ENCODE measurements at regions not wholly inside any gene's neighbourhood (a gene's known extent, or its start where the extent isn't known, plus 50 kb on each side); places are given as distances from the start of the nearest gene placed in this dataset.
"Not testable (repeated sequence)": the region's sequence is repeated elsewhere in the genome, so short reads cannot be mapped to it uniquely, and the experiment has no call there.

DNA sequence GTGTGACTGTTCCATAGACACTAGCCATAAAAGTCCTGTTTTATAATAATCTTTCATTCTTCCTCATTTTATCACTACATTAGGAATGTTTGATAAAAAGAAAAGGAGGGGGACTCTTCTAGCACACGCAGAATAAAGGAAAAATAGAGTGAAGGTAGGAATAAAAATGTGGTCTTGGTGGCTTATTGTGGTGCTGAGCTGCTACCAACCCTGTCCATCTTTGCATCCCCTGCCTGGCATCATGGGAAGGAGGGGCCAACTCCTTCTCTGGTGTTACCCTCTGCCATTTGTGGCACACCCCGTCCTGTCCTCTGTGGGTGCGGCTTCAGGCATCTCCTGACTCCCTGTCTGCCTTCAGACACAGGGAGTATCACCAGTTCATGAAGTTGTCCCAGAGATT is 104.9 kb upstream of the ZNF536 start:
- no peak for DNase-seq (ENCODE audit: low read depth)

- no peak for DNase-seq (ENCODE audit: low read depth)
These were observed 103.6 kb upstream of the ZNF536 start for GRCh38 chr19:30268601-30269000.

- DNase-seq (ENCODE audit: low read depth): no peak
These were observed 102.5 kb upstream of the ZNF536 start for GRCh38 chr19:30269638-30270037.

DNA sequence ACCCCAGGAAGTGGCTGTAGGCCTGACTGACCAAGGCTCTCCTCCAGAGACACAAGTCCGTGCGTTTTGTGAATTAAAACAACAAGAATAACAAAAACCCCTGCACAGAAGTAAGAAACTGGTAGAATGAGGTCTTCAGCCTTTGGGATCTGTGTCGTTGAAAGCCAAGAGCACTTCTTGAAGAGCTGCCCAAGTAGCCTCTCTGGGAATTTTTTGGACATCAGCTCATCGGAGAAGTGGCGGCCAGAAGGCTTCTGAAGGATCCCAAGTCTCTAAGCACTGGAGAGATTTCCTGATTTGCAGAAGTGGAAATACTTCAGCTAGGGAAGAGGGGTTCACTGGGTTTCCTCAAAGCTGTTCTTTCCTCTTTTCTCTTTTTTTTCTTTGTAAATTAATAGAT is 100.4 kb upstream of the ZNF536 start:
- no peak for DNase-seq (ENCODE audit: low read depth)

DNA sequence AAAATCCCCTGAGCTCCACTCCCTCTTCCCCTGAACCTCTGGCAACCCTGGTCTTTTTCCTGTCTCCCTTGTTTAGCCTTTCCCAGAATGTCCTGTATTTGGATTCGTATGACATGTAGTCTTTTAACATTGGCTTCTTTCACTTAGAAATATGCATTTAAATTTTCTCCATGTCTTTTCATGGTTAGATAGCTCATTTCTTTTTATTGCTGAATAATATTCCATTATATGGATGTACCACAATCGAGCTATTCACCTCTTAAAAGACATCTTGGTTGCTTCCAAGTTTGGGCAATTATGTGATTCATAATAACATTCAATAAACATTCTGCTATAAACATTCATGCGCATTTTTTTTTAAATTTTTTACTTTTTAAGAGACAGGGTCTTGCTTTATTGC is 99.6 kb upstream of the ZNF536 start:
- DNase-seq (ENCODE audit: low read depth): no peak

- no peak for DNase-seq (ENCODE audit: low read depth)
These were observed 99.0 kb upstream of the ZNF536 start for GRCh38 chr19:30273184-30273583.

DNA sequence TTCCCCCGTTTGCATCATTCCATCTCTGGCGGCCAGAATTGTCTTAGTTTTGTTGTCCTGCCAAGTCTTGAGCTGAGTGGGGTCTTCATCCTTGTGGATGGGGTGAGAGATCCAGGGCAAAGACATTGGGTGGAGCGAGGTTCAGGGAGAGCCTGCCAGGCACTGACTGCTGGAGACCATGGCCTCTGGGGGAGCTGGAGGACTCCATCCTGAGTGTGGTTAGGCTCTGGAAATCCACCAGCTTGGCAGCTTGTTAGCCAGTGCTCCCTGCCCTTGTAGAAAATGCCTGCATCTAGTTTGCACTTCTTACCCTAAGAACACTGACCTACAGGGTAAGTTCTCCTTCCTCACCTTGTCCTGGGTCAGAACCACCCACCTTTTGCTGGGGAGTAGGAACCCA is 97.2 kb upstream of the ZNF536 start:
- DNase-seq (ENCODE audit: low read depth): no peak

- no peak for DNase-seq (ENCODE audit: low read depth)
These were observed 95.9 kb upstream of the ZNF536 start for GRCh38 chr19:30276011-30276882.

DNA sequence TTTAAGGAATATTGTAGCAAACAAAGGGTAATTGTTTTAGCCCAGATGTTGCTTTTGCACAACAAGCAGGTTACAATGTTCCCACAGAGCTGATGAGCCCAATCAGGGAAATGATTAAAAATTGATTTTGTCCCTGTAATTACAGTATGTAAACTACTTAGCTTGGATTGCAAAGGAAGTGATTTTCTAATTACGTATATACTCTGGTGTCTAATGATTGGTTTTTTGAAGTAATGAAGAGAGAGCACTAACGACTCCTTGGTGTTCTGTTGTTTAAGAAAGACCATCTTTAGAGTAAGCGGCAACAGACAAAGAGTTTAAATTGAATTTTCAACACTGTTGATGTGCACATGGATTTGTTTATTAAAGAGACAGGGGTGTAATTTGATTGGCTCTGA is 95.3 kb upstream of the ZNF536 start:
- DNase-seq (ENCODE audit: low read depth): no peak

DNA sequence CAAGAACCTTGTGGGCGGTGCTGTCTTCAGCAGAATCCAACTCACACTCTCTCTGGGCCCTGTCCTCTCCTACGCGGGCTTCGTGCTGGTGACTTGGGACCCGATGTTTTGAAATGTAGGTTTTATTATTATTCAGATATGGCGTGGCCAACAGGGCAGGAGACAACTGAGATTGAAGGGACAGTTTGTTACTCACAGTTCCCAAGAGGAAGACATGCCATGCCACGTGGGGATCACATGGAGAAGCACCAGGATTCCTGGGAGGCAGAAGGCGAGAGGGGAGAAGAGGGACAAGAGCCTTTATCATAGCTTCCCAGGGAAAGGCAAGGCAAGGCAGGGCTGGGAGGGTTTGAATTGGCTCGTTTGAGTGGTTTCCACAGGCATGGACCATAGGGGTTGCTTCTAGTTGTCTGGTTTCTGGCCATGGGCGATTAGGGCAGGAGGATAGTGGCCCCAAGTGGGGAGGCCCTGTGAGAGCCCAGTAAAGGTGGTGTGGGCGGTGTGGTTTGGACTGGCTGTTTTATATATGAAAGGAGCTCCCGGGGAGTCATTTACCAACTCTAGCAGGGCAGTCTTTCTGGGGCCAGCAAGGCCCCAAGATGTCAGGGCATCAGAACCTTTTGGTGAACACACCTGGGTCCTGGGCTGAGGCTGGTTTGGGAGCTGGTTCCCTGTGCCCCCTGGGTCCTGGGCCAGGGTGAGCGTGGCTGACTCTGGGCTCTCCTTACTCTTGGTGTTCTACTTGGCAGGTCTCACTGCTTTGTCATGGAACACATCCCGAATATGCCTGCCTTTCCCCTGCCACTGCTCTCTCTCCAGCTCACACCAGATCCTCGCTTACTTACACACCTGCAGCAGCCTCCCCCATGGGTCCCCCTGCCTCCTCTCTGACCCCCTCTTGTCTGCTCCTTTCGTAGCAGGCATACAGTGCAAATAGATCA is 94.0 kb upstream of the ZNF536 start:
- DNase-seq (ENCODE audit: low read depth): no peak

DNA sequence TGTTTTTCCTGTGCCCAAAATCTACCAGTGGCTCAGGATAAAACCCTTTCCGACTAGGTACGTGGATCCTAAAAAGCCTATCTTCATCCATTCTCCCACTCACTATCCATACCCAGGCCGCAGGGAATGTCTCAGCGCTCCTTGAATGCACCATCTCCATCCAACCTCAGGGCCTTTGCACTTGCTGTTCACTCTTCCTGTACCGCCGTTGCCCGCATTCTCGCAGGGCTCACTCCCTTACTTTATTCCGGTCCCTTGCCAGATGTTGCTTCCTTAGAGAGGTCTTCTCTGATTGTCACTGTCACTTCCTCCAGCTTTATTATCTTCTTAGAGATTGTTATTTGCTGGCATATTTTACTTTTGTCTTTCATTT is 93.3 kb upstream of the ZNF536 start:
- no peak for DNase-seq (ENCODE audit: low read depth)

DNA sequence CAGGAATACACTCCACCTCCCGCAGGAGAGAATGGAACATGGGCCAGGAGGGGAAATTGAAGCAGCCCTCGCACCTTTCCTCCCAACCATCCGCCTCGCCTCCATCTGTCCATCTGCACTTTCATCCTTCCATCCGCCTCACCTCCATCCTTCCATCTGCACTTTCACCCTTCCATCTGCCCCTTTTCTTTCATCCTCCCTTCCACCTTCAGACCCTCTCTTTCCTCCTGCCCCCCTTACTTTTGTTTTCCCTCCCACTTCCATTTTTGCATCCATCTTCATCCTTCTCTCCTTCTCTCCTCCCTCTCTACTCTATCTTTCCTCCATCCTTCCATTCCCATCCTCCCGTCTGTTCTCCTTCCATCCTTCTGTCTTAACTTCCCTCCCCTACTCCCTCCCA is 92.2 kb upstream of the ZNF536 start:
- no peak for DNase-seq (ENCODE audit: low read depth)

DNA sequence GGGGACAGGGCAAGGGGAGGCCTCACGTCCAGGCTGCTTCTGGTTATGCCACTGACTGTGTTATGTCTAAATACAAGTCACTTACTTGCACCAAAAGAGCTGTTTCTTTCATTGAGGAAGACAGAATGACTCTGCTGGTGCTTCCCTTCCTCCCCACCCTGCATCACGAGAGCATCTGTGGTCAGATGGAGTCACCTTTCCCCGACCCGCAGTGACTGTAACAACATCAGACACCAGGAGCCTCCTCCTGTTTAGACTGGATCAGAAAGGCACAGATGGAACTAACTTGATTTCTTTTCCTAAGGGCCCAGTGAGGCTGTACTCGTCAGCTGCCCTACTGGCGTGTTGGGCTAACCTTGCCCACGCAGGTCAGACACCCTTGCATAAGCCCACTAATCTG is 90.3 kb upstream of the ZNF536 start:
- DNase-seq (ENCODE audit: low read depth): no peak

DNA sequence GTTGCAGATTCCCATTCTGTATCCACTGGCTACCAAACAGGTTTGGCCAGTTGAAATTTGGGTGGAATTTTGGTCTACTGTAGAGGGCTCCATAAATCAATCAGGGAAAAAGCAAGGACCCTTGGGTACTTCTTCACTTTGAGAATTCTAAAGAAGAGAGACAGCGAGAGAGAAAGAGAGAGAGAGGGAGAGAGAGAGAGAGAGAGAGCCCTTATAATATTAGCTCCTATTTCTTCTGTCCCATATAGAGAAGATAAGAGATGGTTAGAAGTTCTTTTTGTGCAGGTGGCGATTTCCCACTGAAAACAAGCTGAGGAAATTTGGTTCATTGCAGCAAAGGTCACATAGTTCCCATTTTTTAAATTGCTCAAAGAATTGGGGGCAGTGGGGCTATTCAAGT is 88.6 kb upstream of the ZNF536 start:
- DNase-seq (ENCODE audit: low read depth): no peak

GRCh38 chr19:30284209-30284608 is 88.0 kb upstream of the ZNF536 start:
- no peak for DNase-seq (ENCODE audit: low read depth)

DNA sequence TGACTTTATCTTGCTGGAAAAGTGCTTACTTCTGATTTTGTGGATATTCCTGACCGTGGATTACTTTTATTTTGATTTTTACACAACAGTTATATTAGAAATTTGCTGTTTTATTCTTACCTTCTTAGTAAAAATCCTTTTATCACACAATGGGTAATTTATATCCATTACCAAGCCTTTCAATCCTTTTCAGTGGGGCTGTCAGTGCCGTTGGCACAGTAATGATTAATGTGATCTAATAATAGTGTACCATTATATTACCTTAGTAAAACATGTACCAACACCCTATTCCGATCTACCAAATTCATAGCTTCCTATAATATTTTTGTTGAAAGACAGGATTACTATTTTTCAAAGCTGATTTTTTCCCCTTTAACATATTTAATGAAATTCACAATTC is 87.3 kb upstream of the ZNF536 start:
- DNase-seq (ENCODE audit: low read depth): no peak

DNA sequence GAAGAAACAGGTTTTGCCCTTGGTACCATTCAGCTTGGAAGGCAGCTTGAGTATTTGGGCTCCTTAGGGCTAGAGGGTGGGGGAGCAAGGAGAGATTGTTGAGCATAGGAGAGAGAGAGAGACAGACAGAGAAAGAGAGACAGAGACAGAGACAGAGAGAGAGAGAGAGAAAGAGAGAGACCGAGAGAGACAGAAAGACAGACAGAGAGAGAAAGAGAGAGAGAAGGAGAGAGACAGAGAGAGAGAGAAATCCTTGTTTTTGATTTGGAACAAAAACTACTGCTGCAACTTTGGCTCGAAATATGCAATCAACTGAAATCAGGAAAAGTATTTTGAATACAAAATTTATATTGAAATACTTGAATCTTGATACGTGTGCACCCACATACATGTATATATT is 85.8 kb upstream of the ZNF536 start:
- no peak for DNase-seq (ENCODE audit: low read depth)

DNA sequence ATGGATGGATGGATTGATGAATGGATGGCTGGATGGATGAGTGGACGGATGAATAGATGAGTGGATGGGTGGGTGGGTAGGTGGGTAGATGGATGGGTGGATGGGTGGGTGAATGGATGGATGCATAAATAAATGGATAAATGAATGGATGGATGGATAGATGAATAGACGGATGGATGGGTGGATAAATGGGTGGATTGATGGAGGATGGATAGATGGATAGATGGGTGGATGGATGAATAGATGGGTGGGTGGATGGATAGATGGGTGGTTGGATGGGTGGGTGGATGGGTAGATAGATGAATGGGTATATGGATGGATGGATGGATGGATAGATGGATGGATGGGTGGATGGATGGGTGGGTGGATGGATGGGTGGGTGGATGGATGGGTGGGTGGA is 84.9 kb upstream of the ZNF536 start:
- DNase-seq (ENCODE audit: low read depth): no peak

DNA sequence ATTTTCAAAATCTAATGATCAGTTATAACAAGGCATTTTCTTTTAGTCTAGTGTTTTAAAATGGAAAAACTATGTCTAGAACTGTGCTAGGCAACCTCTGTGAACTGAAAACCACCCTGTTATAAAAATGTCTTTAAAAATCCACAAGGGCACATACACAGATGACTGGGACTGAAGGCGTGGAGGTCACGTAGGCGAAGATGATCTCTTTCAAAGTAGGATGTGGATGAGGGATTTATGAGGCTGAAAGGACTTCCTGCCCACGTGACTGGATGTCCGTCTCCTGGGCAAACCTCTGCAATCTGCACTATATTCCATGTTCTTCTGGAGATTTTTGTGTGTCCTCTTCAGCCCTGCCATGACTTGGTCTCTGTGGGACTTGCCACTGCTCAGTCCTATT is 84.2 kb upstream of the ZNF536 start:
- DNase-seq (ENCODE audit: low read depth): no peak

DNA sequence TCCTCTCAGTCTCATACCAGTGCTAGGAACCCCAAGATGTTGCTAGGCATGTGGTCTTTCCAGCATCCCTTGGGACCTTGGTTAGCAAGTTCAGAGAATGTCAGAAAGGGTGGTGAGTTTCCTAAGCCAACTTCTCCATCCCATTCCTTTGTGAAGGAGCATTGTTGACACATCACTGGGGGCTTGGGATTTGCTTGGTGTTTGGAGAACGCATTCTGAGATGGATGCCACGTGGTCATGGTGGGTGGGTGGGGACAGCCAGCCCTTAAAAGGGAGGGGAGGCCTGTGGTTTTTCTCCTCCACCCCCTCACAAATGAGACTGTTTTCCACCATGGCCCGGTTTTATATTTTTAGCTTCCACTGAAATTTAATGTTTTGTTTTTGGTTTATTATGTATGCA is 83.3 kb upstream of the ZNF536 start:
- DNase-seq (ENCODE audit: low read depth): no peak

DNA sequence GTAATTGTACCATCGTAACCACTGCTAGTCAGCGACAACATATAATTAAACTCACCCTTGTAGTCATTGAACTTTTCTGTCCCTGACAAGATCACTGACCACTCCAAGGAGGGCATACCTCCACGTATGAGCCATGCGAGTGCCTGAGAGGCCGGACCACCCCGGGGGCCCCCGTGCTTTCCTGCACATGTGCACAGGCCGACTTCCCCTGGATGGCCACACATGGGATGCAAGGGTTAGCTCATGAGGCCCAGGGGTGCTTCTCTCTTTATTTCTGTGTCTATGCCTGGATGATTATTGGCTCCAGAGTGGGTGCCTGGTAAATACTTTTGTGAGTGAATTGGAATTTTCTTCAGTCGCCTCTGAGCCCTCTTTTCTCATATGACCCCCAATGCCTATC is 82.8 kb upstream of the ZNF536 start:
- DNase-seq (ENCODE audit: low read depth): no peak

DNA sequence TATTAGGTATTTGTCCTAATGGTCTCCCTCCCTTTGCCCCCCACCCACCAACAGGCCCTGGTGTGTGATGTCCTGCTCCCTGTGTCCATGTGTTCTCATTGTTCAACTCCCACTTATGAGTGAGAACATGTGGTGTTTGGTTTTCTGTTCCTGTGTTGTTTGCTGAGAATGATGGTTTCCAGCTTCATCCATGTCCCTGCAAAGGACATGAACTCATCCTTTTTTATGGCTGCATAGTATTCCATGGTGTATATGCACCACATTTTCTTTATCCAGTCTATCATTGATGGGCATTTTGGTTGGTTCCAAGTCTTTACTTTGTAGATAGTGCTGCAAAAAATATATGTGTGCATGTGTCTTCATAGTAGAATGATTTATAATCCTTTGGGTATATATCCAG is 81.4 kb upstream of the ZNF536 start:
- DNase-seq (ENCODE audit: low read depth): not testable (repeated sequence)

Data from myocyte (in vitro differentiated cells).